Activated B cell treated with CpG ODN at 0.5 μM for 24 hours (primary cell): ENCODE measurements at regions not wholly inside any gene's neighbourhood (a gene's known extent, or its start where the extent isn't known, plus 50 kb on each side); places are given as distances from the start of the nearest gene placed in this dataset.

Experiments
- ATAC-seq: fragments of 200-7000 bp; cut with Tn5 transposase; one replicate; pipeline ENCODE4 v1.10.0; 2021; ENCODE audit warnings: low read depth, mild to moderate bottlenecking, moderate library complexity
- CTCF ChIA-PET: fragments of 350-600 bp; sonication (Branson Sonifier 250); formaldehyde crosslinking; loops from one replicate; lab custom pipeline; 2021; ENCODE audit warnings: antibody characterized with exemption; lab: Charles Lee
- POLR2A ChIA-PET: fragments of 350-600 bp; sonication (Branson Sonifier 250); formaldehyde crosslinking; loops from one replicate; lab custom pipeline; 2021; ENCODE audit warnings: antibody characterized with exemption; lab: Charles Lee
- DNase-seq: peaks from one replicate; pipeline ENCODE4 v3.0.0; 2022
- H3K27ac Mint-ChIP-seq: one replicate; pipeline ENCODE4 v1.8.0; 2020; ENCODE audit warnings: mixed read lengths
- H3K27me3 Mint-ChIP-seq: one replicate; pipeline ENCODE4 v1.8.0; 2021; ENCODE audit warnings: mixed read lengths
- H3K36me3 Mint-ChIP-seq: one replicate; pipeline ENCODE4 v1.8.0; 2021; ENCODE audit warnings: low read depth, mixed read lengths
- H3K4me1 Mint-ChIP-seq: one replicate; pipeline ENCODE4 v1.8.0; 2021; ENCODE audit warnings: mixed read lengths
- H3K4me3 Mint-ChIP-seq: one replicate; pipeline ENCODE4 v1.8.0; 2020; ENCODE audit warnings: mild to moderate bottlenecking, mixed read lengths
- H3K9me3 Mint-ChIP-seq: one replicate; pipeline ENCODE4 v1.8.0; 2020; ENCODE audit warnings: mixed read lengths
- intact Hi-C: fragments of 100-400 bp; cut with micrococcal nuclease; formaldehyde crosslinking; loops from one replicate; pipeline ENCODE4 v1.15.1; 2024
- TF ChIP-seq, protein P1 (sequence below): fragments of 200-600 bp; IDR thresholded peaks from one replicate; pipeline ENCODE4 v1.8.0; 2022; ENCODE audit warnings: antibody characterized with exemption, mild to moderate bottlenecking

GRCh38 chr15:96181217-96181616, 149.3 kb upstream of the NR2F2 start:
- ChIA-PET CTCF (no interaction called here), POLR2A (no interaction called here)
- intact Hi-C loops, result no loop called here
- TF ChIP-seq, protein P1, sequence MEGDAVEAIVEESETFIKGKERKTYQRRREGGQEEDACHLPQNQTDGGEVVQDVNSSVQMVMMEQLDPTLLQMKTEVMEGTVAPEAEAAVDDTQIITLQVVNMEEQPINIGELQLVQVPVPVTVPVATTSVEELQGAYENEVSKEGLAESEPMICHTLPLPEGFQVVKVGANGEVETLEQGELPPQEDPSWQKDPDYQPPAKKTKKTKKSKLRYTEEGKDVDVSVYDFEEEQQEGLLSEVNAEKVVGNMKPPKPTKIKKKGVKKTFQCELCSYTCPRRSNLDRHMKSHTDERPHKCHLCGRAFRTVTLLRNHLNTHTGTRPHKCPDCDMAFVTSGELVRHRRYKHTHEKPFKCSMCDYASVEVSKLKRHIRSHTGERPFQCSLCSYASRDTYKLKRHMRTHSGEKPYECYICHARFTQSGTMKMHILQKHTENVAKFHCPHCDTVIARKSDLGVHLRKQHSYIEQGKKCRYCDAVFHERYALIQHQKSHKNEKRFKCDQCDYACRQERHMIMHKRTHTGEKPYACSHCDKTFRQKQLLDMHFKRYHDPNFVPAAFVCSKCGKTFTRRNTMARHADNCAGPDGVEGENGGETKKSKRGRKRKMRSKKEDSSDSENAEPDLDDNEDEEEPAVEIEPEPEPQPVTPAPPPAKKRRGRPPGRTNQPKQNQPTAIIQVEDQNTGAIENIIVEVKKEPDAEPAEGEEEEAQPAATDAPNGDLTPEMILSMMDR, result no peak
- no peaks in the 10 kb centered on the region for H3K27me3 Mint-ChIP-seq
- H3K4me3 Mint-ChIP-seq, result no peak overlapping the region
- ATAC-seq (no peak), DNase-seq (no peak)
- H3K36me3 Mint-ChIP-seq, result no peaks in the 10 kb centered on the region
- no peak overlapping the region for H3K27ac Mint-ChIP-seq
- H3K4me1 Mint-ChIP-seq, result no peaks in the 10 kb centered on the region
- H3K9me3 Mint-ChIP-seq, result no peaks in the 10 kb centered on the region

DNA sequence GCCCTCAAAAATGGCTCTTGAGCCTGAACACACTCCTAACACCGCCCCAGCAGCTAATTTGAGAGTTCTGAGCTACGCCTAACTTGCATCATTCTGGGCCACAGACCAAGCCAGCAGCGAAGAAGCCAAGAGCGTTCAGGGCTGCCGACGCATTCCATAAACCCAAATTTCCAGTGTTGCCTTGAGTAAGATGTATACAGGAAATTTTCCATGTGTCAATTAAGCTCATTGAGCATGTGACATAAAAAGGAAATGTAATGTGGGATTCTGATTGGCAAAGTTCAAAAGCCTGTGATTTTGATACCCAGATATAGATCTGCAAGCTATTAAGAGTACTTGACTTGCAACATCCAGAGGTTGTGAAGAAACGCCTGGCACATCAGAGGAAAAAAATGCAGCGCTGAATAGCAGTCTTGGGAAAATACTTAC, 148.6 kb upstream of the NR2F2 start:
- Mint-ChIP-seq H3K9me3 (no peaks in the 10 kb centered on the region), H3K27me3 (no peaks in the 10 kb centered on the region), H3K36me3 (no peaks in the 10 kb centered on the region), H3K4me3 (no peak overlapping the region), H3K4me1 (no peaks in the 10 kb centered on the region), H3K27ac (no peak overlapping the region)
- intact Hi-C loops, result no loop called here
- DNase-seq (no peak), ATAC-seq (no peak)
- ChIA-PET CTCF (no interaction called here), POLR2A (no interaction called here)
- TF ChIP-seq, protein P1, result no peak

DNA sequence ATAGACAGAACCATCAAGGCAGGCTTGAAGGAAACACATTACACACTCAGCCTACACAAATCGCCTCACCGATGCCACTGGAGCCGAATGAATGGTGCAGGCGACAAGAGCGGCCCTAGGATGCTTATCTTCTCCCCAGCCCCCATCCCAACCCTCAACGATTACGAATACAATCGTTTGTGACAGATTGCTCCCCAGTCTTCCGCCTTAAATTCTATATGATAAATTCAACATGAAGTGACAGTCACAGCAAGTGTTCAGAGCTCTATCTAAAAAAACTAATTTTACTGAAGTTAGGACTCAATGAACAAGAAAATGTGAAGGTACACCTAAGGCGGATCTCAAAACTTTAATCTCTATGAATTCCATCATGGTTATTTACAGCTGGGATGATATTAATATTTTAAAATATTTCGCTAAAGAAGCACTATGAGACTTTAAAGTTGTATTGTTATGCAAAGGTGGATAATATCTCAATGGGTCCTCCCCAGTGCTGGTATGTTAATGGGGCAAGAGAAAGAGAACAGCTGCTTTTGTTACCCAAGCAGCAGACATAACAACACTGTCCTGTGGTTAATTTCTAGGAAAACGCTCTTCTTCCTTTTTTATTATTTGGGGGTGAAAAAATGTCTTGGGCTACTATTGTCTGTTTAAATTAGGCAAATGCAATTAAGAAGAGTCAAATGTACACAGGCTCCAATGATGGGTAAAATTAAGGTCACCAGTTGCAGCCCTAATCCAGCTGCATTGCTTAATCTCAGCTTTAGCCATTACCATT, 147.6 kb upstream of the NR2F2 start:
- POLR2A ChIA-PET, result no interaction called here
- H3K4me1 Mint-ChIP-seq, result no peaks in the 10 kb centered on the region
- H3K4me3 Mint-ChIP-seq, result no peak overlapping the region
- no peaks in the 10 kb centered on the region for H3K27me3 Mint-ChIP-seq
- peaks cover 2% of the 10 kb centered on the region for H3K9me3 Mint-ChIP-seq
- H3K36me3 Mint-ChIP-seq, result no peaks in the 10 kb centered on the region
- CTCF ChIA-PET, result no interaction called here
- ATAC-seq (no peak), DNase-seq (no peak)
- TF ChIP-seq, protein P1, result no peak
- no peak overlapping the region for H3K27ac Mint-ChIP-seq
- intact Hi-C loops, result no loop called here

DNA sequence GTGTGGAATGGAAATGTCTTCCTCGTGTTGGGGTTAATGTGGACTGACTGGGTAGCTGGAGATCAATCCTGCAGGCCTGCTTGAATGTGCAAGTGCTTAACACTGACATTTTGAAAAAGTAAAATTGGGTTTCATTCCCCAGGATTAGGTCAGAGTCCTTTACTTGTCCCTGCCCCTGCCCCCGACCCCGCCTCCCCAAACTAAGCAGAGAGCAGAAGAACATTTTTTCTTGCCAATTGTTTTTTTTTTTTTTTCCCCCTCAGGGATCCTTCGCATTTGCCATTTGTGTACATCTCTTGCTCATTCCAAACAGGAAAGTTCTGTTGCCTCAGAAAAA, 147.0 kb upstream of the NR2F2 start:
- ChIA-PET CTCF (no interaction called here), POLR2A (no interaction called here)
- no peak for ATAC-seq
- Mint-ChIP-seq H3K27ac (no peak overlapping the region), H3K36me3 (no peaks in the 10 kb centered on the region), H3K4me1 (no peaks in the 10 kb centered on the region), H3K4me3 (no peak overlapping the region), H3K9me3 (peaks cover 2% of the 10 kb centered on the region), H3K27me3 (no peaks in the 10 kb centered on the region)
- intact Hi-C loops, result no loop called here
- TF ChIP-seq, protein P1, result no peak
- no peak for DNase-seq

GRCh38 chr15:96183867-96184266, 146.6 kb upstream of the NR2F2 start:
- no peaks in the 10 kb centered on the region for H3K27me3 Mint-ChIP-seq
- H3K36me3 Mint-ChIP-seq, result no peaks in the 10 kb centered on the region
- ChIA-PET POLR2A (no interaction called here), CTCF (no interaction called here)
- DNase-seq (no peak), ATAC-seq (no peak)
- H3K4me1 Mint-ChIP-seq, result no peaks in the 10 kb centered on the region
- no peak overlapping the region for H3K4me3 Mint-ChIP-seq
- TF ChIP-seq, protein P1, result no peak
- intact Hi-C loops, result no loop called here
- H3K9me3 Mint-ChIP-seq, result peaks cover 2% of the 10 kb centered on the region
- no peak overlapping the region for H3K27ac Mint-ChIP-seq
